HG03060 (cell line): ENCODE measurements at regions not wholly inside any gene's neighbourhood (a gene's known extent, or its start where the extent isn't known, plus 50 kb on each side); places are given as distances from the start of the nearest gene placed in this dataset.
A peak's percentile ranks its signal among the peaks of the same experiment; 100 is the strongest.

Source experiments
- ATAC-seq: cut with Tn5 transposase; IDR thresholded peaks from one replicate; pipeline ENCODE4 v1.9.1; 2021; ENCODE audit warnings: low read depth, moderate number of reproducible peaks; ENCODE audit not compliant: unreplicated experiment

DNA sequence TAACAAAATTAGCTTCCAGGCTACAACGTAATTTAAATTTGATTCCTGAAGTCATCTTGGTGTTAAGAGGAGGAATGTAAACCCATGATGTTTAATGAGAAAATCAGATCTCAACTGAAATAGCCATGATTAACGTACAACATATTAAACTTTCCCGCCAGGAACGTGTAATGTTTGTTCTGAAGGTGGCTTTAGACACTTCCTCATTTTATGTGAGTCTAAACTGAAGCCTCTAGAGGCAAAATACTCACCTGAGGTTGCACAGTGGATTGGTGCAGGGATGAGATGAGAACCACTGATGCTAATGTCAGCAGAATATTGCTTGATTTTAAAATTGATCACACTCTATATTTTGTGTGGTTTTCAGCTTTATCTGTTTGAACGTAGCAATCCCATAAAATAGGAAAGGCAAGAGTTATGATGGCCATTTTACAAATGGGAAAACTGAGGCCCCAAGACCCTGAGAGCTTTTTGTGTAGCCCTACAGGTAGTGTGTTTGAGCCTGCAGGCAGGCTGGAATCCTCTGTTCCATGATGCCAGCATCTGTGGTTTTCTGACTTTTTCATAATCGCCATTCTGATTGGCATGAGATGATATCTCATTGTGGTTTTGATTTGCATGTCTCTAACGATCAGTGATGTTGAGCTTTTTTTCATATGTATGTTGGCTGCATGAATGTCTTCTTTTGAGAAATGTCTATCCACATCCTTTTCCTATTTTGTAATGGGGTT is 243.7 kb upstream of the BMPER start:
- ATAC-seq: no peak

GRCh38 chr7:33666531-33666930 is 238.8 kb upstream of the BMPER start:
- no peak for ATAC-seq

- ATAC-seq: no peak
Measured at GRCh38 chr7:33667196-33667595, 238.1 kb upstream of the BMPER start.

DNA sequence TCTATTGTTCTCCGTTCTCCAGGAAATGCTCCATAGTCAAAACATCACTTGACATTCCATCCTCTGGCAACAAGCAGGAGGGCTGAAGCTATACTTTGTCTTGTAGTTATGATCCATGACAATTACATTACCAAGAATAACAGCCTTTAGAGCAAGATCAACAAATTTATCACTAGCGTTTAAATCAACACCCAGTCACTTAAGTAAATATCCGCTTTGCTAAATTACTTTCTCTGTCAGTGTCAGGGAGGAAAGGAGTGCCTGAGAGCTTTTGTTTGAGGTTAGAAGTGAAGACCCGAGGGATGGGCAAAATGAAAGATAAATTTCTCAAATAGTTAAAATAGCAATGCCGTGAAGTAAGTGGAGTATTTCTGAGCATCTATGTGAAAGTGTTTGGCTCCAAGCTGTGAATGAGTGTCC is 236.1 kb upstream of the BMPER start:
- no peak for ATAC-seq

- peak; percentile 73 for ATAC-seq
Measured at GRCh38 chr7:33671531-33672262, 233.6 kb upstream of the BMPER start.

DNA sequence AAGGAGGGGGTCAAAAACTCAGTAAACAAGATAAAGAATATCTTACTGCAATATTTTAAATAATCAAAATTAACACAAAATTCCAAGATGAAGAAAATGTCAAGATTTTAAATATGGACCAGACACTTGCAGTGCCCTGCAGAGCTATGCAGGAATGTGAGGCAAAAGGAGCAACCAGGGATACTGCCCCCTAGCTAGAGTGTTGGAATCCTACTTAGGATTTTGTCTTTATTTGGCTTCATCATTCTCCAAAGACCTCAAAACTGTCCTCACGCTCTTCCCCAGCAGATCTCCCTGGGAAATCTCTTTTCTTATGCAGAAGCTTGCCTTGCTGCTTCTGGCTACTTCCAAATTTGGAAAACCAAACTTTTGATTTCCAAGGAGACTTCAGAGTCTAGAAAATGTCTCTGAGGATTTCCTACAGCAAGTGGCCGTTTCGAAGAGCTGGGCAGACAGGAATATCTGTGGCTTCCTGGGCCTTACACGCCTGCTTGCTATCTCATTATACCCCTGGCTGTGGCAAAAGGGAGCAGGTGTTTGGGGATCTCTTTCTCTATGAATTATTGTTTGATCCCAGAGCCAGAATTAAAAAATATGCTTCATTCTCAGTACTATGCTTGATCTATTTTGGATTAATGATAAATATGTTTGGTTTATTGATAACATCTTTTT is 232.2 kb upstream of the BMPER start:
- no peak for ATAC-seq

DNA sequence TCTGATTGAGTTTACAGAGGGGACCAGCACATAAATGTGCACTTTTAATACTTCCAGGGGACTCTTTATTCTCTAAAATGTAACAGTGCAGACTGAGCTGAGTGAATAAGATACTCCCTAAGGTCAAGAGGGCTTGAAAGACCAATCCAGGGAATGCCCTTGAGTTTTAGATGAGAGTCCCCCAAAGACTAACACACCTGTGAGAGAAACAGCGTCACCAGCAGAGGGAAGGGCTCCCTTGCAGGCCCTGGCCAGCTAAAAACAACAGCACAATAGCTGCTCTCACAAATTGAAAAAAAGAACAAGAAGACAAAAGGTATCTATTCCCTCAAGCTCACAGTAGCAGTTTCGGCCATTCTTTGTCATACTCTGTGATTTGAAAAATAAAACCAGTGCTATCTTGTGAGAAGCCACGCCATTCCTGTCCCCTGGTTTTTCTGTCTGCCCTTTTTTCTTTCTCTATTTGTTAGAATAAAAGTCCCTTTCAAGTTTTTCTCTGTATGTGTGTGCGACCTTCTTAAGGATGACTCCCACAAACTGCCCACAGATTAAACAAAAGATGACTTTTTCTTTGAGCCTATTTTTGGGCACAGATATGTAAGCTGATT is 230.4 kb upstream of the BMPER start:
- ATAC-seq: no peak

GRCh38 chr7:33677556-33677955 is 227.8 kb upstream of the BMPER start:
- ATAC-seq: no peak

- no peak for ATAC-seq
Measured at GRCh38 chr7:33678569-33679335, 226.6 kb upstream of the BMPER start.

DNA sequence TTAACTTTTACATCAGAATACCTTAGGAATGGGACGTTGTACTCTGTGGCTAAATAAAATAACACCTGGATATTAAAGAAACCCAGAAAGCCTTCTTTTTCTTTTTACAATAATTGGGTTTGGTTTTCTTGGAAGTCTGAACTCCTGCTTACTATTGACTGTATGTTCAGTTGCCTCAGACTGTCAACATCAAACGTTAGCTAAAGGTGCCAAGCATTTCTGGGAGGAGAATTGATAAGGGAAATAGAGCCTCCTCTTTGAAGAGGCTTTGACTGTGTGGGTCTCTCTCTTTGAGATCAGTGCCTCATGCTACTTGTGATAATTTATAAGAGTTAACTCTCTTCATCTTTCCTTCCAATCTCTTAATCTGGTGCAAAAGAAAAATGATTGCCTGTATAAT is 224.7 kb upstream of the BMPER start:
- ATAC-seq: no peak

GRCh38 chr7:33685503-33685902 is 219.8 kb upstream of the BMPER start:
- no peak for ATAC-seq

DNA sequence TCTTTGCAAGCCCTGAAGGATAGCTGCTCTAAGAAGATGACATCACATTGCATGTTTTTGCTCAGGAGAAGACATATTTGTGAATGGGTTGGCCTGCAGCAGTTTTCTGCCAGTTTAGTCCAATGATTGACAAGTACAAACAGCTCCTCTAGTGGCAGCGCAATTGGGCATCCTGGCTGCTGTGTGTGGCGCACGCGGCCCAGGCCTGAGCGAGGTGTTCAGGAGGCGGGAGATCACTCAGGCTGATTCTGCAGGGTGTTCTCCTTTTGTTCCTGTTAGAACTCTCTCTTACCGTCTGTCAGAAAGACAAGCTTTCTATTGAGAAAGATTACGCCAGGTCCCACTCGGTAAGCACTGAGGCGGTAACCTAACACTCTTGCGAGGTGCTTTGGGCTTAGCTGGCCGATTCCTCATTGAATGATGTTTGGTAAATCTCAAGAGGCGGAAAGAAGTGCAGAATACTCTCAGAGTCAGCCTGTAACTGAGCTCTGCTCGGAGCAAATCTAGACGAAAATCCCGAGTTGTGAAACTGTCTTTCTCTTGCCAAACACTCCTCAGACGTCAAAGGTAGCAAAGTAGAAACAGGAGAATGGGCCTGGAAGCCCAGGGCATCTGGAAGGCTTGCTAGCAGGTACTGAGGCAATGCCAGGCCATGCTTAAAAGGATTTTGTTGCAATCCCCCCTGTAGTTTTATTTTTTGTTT is 219.2 kb upstream of the BMPER start:
- ATAC-seq: no peak

DNA sequence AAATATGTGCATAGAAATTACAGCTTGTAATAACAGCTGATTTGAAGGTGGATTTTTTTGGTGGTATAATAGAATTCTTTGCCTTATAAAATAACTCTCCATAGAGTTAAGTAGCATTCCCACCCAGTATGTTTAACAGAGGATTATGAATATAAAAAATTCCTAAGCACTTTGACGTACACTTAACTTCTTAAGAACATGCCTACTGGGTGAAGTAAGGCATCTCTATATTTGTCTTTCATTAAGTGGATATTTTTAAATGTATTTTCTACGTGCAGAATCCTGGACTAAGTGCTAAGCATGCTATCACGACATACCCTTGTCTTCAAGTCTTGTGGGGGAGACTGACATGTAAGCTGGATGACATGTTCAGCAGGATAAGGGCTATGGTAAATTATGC is 217.7 kb upstream of the BMPER start:
- ATAC-seq: no peak

DNA sequence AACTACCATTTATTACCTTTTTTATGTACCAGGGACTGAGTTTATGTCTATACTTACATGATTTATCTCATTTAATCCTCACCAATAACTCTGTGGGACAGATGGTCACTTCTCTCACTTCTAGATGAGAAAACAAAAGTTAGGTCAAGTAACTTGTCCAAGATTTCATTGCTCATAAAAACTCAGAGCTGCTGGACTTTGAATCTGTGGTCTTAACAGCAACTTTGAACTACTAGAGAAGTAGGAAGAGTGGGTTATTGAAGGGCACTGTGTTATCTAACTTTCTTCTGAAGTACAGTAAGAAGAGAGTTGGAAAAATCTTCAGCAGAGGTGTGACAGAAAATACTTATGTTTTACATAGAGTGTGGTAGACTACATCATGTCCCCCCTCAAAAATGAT is 214.2 kb upstream of the BMPER start:
- ATAC-seq: no peak

DNA sequence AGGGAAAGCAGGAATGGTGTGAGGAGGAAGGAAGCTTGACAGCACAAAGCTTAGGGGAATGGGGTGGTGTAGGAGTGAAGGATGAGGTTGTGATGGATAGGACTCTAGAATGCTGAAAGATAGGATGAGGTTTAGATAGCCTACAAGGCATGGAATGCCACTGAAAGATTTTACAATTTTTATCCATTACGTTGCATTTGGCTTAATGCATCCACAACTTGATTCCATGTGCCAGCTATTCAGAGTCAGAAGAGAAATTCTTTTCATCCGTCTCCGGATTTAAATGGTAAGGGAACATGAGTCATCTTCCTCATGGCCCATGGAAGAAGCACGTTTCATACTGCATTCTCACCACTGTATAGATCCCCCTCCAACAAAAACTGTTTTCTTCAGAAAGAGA is 212.4 kb upstream of the BMPER start:
- ATAC-seq: no peak

GRCh38 chr7:33694006-33694405 is 211.3 kb upstream of the BMPER start:
- ATAC-seq: no peak

- no peak for ATAC-seq
Measured at GRCh38 chr7:33697616-33698015, 207.7 kb upstream of the BMPER start.

DNA sequence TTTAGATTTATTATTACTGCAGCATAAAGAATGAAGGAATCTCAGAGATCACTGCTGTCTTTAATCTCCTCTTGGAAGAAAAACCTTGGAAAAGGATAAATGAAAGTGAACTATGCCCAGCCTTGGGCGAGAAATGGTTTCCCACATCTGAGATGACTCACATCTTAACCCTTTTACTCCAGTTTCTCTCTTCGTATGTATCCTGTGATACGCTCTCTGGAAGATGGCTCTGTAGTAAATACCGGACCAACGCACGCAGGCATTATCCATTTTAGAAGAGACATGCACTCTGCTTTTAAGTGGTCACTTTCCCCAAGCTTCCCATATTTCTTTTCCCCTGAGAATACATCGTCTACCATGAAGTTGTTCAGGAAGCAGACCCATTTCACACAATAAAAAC is 207.3 kb upstream of the BMPER start:
- ATAC-seq: no peak

GRCh38 chr7:33698692-33699128 is 206.6 kb upstream of the BMPER start:
- ATAC-seq: no peak
